ENCODE measurements at regions not wholly inside any gene's neighbourhood (a gene's known extent, or its start where the extent isn't known, plus 50 kb on each side); places are given as distances from the start of the nearest gene placed in this dataset.

GRCh38 chr5:81899123-81899522 is 72.7 kb upstream of the ATG10 start:
- Histone ChIP-seq H2BK15ac (ENCODE audit: low read depth, low read length) (no peak overlapping the region), H3K4me3 (ENCODE audit: insufficient read depth, low read depth, low read length) (no peak overlapping the region), H2AFZ (replicated peaks; ENCODE audit: low read length, poor library complexity) (no peak overlapping the region), H3K14ac (replicated peaks; ENCODE audit: low read depth, low read length) (no peak overlapping the region), H3K9ac (ENCODE audit: low read depth, low read length) (no peak overlapping the region), H3K27ac (ENCODE audit: insufficient read depth, low read length) (no peak overlapping the region), H2BK20ac (ENCODE audit: low read depth, low read length) (no peak overlapping the region), H3K4me1 (ENCODE audit: control insufficient read depth, insufficient read depth, low read length) (no peaks in the 10 kb centered on the region), H2AK9ac (replicated peaks; ENCODE audit: low read depth, low read length, poor library complexity) (no peak overlapping the region), H3K9me1 (ENCODE audit: insufficient read depth, low read length) (0 out of 2 replicates have a peak, but pooled peaks cover 3% of the 10 kb centered on the region), H3K27me3 (ENCODE audit: control insufficient read depth, insufficient read depth, low read length) (no peaks in the 10 kb centered on the region; the same call in 1 of the 2 replicates), H3K4ac (ENCODE audit: low read depth, low read length) (no peak overlapping the region), H4K20me1 (ENCODE audit: insufficient read depth, low read length) (no peaks in the 10 kb centered on the region), H3K36me3 (ENCODE audit: control insufficient read depth, insufficient read depth, low read length) (no peaks in the 10 kb centered on the region), H4K91ac (ENCODE audit: insufficient read depth, low read depth, low read length) (no peak overlapping the region), H4K8ac (ENCODE audit: low read depth in 2 of 2, low read length in 2 of 2) (no peak overlapping the region), H3K4me2 (ENCODE audit: low read depth, low read length) (no peak overlapping the region), H3K56ac (ENCODE audit: extremely low read depth, insufficient read depth, low read length) (no peak overlapping the region), H2BK5ac (ENCODE audit: low read depth, low read length, poor library complexity, severe bottlenecking) (no peak overlapping the region), H3K23ac (ENCODE audit: low read depth, low read length) (no peak overlapping the region), H3K79me1 (ENCODE audit: low read depth in 1 of 2, low read length in 2 of 2) (no peaks in the 10 kb centered on the region), H3K18ac (ENCODE audit: low read depth, low read length) (no peak overlapping the region), H3K9me3 (ENCODE audit: control insufficient read depth, insufficient read depth, low read length) (0 out of 2 replicates have a peak, but pooled peaks cover 2% of the 10 kb centered on the region), H4K5ac (ENCODE audit: low read depth, low read length) (no peak overlapping the region), H2AK5ac (ENCODE audit: low read depth, low read length) (no peak overlapping the region), H2BK120ac (ENCODE audit: low read depth, low read length) (no peak overlapping the region)
- POLR2A ChIA-PET (ENCODE audit: unreplicated experiment): no interaction called here
- intact Hi-C loops (cut with micrococcal nuclease): no loop called here
- DNase-seq (no peak), ATAC-seq (ENCODE audit: low read depth) (no peak)
- no CpG with 5 or more reads among the region's 2 CpGs for WGBS, 2 experiments (ENCODE audit: extremely low coverage in 2 of 2, insufficient read length in 1 of 2)
- BruUV-seq (replicated peaks): no TSS peak
- TF ChIP-seq MAFK (IDR thresholded peaks at IDR 0.05; ENCODE audit: low read depth, low read length) (peak; percentile 37), SMC3 (IDR thresholded peaks at IDR 0.05; ENCODE audit: low read depth, low read length) (no peak), BHLHE40 (IDR thresholded peaks at IDR 0.05; ENCODE audit: low read depth, low read length) (no peak), CHD1 (IDR thresholded peaks at IDR 0.05; ENCODE audit: low read depth, low read length) (no peak)
- dilution Hi-C loops (cut with HindIII; ENCODE audit: low sequenced_read_pairs, unreplicated experiment): no loop called here
- in situ Hi-C loops (cut with MboI; ENCODE audit: low sequenced_read_pairs): no loop called here
- CTCF ChIA-PET: no interaction called here
